ENCODE measurements at regions not wholly inside any gene's neighbourhood (a gene's known extent, or its start where the extent isn't known, plus 50 kb on each side); places are given as distances from the start of the nearest gene placed in this dataset.

DNA sequence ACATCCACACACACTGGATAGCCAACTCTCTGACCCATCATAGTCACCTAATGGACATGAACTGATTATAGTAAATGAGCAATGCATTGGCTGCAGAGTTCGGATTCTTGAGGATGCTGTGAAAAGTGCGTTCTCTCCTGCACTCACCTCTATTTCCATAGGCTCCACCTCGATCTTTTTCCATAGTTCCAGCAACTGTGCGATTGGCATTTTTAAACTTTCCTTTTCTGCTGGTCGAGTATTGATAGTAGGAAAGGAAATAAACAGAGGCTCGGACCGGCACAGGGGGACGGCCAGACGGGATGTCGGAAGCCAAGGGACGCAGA is 94.4 kb downstream of the RNASET2 start:
- WGBS, 2 donors, result 3 to 5% methylated on average over 11 of the region's 11 CpGs
- Histone ChIP-seq H3K9me3 (ENCODE audit: control insufficient read depth, low read length) (peaks cover 1% of the 10 kb centered on the region), H3K36me3 (ENCODE audit: control insufficient read depth in 1 of 2, insufficient read depth in 2 of 2, low read length in 1 of 2) (no peaks in the 10 kb centered on the region), H3K4me1 (ENCODE audit: control insufficient read depth in 1 of 2, insufficient read depth in 2 of 2, low read length in 2 of 2) (no peaks in the 10 kb centered on the region), H3K4me3 (ENCODE audit: low read length in 2 of 2) (peak overlapping the region; percentile 57 to 92), H3K27ac (ENCODE audit: low read depth in 1 of 2, low read length in 2 of 2) (no peak overlapping the region), H3K27me3 (ENCODE audit: control insufficient read depth in 1 of 2, insufficient read depth in 2 of 2, low read length in 1 of 2) (no peaks in the 10 kb centered on the region)
- intact Hi-C loops (cut with DNase I), result no loop called here
- no peak for ATAC-seq (ENCODE audit: low FRiP score)
- DNase-seq, result no peak

DNA sequence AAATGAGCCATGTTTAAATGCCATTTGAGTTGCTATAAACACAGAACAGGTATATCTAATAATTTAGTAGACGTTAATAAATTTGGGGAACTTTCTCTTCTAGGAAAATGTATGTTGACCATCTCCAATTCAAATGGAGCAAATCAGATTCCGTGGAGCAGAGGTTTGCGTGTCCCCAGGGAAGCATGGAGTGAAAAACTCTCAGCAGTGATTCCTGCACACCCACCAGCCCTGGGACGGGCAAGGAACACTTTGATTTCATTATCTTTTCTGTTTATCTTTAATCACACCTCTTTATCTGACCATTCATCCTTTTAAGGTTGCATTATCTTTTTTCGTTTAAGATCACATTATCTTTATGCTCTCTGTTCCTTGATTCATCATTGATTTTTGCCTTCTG is 95.0 kb downstream of the RNASET2 start:
- H3K27me3 ChIP-seq (ENCODE audit: control insufficient read depth in 1 of 2, insufficient read depth in 2 of 2, low read length in 1 of 2), result no peaks in the 10 kb centered on the region
- no peaks in the 10 kb centered on the region for H3K4me1 ChIP-seq (ENCODE audit: control insufficient read depth in 1 of 2, insufficient read depth in 2 of 2, low read length in 2 of 2)
- H3K4me3 ChIP-seq (ENCODE audit: low read length in 2 of 2), result no peak overlapping the region
- ATAC-seq (ENCODE audit: low FRiP score) (no peak), DNase-seq (no peak)
- H3K9me3 ChIP-seq (ENCODE audit: control insufficient read depth, low read length), result peaks cover 1% of the 10 kb centered on the region
- H3K27ac ChIP-seq (ENCODE audit: low read depth in 1 of 2, low read length in 2 of 2), result no peak overlapping the region
- no peaks in the 10 kb centered on the region for H3K36me3 ChIP-seq (ENCODE audit: control insufficient read depth in 1 of 2, insufficient read depth in 2 of 2, low read length in 1 of 2)
- intact Hi-C loops (cut with DNase I), result no loop called here
- WGBS, 2 donors, result 74 to 79% methylated on average over 5 of the region's 5 CpGs

DNA sequence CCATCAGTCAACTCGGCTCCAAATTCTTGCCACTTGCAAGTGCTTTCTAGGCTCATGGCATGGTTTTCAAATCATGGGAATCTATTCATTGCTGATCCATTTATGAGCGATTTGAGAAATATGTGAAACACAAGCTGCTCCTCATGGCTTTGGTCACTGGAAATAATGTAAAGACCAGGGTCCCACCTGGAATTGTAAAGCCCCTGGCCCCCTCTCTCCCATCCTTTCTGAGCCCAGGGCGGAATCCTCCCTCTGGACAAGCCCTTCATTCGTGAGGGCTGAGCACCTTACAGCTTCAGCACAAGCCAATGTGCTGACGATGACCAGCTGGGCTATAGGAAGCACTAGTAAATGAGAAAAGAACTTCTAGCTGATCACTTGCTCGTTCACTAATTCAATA is 96.0 kb downstream of the RNASET2 start:
- Histone ChIP-seq H3K4me3 (ENCODE audit: low read length in 2 of 2) (no peak overlapping the region), H3K4me1 (ENCODE audit: control insufficient read depth in 1 of 2, insufficient read depth in 2 of 2, low read length in 2 of 2) (no peaks in the 10 kb centered on the region), H3K27ac (ENCODE audit: low read depth in 1 of 2, low read length in 2 of 2) (no peak overlapping the region), H3K9me3 (ENCODE audit: control insufficient read depth, low read length) (peaks cover 1% of the 10 kb centered on the region), H3K27me3 (ENCODE audit: control insufficient read depth in 1 of 2, insufficient read depth in 2 of 2, low read length in 1 of 2) (no peaks in the 10 kb centered on the region), H3K36me3 (ENCODE audit: control insufficient read depth in 1 of 2, insufficient read depth in 2 of 2, low read length in 1 of 2) (no peaks in the 10 kb centered on the region)
- intact Hi-C loops (cut with DNase I), result no loop called here
- DNase-seq (no peak), ATAC-seq (ENCODE audit: low FRiP score) (no peak)
- 63 to 89% methylated on average over 6 of the region's 6 CpGs for WGBS, 2 donors

DNA sequence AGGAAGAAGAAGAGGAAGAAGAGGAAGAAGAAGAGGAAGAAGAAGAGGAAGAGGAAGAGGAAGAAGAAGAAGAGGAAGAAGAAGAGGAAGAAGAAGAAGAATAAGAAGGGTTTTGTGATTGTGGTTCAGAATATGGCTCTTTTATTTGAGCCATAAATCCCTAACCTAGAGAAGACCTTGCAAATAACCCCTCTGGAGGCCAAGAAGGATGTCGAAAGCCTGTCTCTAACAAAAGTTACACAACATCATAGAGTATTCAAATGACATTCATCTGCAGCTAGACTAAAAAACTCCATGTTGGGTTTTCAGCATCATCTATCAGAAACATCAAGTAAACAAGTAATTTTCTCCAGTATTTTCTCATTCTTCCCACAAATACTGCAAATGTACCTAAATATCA is 100.9 kb downstream of the RNASET2 start:
- 95 to 100% methylated on average over 1 of the region's 1 CpG for WGBS, 2 donors
- intact Hi-C loops (cut with DNase I), result no loop called here
- Histone ChIP-seq H3K27ac (ENCODE audit: low read depth in 1 of 2, low read length in 2 of 2) (no peak overlapping the region), H3K4me3 (ENCODE audit: low read length in 2 of 2) (no peak overlapping the region), H3K9me3 (ENCODE audit: control insufficient read depth, low read length) (peaks cover 1% of the 10 kb centered on the region), H3K27me3 (ENCODE audit: control insufficient read depth in 1 of 2, insufficient read depth in 2 of 2, low read length in 1 of 2) (no peaks in the 10 kb centered on the region), H3K36me3 (ENCODE audit: control insufficient read depth in 1 of 2, insufficient read depth in 2 of 2, low read length in 1 of 2) (no peaks in the 10 kb centered on the region), H3K4me1 (ENCODE audit: control insufficient read depth in 1 of 2, insufficient read depth in 2 of 2, low read length in 2 of 2) (no peaks in the 10 kb centered on the region)
- DNase-seq (no peak), ATAC-seq (ENCODE audit: low FRiP score) (no peak)

DNA sequence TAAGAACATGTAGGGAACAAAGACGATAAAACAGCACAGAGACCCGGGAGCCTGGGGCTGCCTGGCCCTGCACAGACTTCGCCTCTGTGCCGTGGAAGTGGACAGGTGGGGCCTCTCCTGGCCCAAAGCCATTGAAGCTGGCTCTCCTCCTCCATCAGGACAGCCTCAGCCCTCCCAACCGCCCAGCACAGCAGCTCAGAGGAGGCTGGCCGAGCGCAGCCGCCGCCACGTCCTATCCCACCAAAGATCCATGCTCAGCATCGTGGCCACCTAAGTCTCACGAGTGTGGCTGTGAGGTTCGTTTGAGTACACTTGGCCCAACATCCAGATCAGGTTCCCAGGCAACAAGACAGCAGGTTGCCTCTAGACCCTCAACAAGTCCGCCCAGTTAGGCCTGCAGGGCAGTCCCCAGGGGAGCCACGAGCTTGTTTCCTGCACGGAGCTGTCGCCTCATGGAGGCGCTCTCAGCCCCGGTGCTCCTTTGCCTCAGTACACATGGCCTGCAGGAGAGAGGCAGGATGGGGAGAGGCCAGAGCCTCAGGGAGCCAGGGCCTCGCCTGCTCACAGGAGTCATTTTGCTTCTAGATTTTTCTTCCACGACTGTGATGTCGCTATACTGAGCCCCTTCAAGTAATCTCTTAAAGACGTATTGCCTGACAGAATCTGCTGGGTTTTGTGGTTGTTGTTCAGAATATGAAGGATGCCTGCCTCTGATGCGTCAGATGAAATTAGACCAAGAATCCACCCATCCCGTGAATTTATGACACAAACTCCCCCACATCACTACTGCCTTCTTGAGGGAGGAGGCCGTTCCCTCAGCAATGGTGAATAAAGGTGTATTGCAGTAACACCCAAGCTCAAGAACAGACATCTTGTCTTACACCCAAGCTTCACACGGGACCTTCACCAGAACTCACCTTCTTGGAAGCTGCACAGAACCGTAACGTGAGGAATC is 102.7 kb downstream of the RNASET2 start:
- Histone ChIP-seq H3K27me3 (ENCODE audit: control insufficient read depth in 1 of 2, insufficient read depth in 2 of 2, low read length in 1 of 2) (no peaks in the 10 kb centered on the region), H3K9me3 (ENCODE audit: control insufficient read depth, low read length) (peaks cover 1% of the 10 kb centered on the region), H3K27ac (ENCODE audit: low read depth in 1 of 2, low read length in 2 of 2) (no peak overlapping the region), H3K36me3 (ENCODE audit: control insufficient read depth in 1 of 2, insufficient read depth in 2 of 2, low read length in 1 of 2) (no peaks in the 10 kb centered on the region), H3K4me1 (ENCODE audit: control insufficient read depth in 1 of 2, insufficient read depth in 2 of 2, low read length in 2 of 2) (no peaks in the 10 kb centered on the region), H3K4me3 (ENCODE audit: low read length in 2 of 2) (no peak overlapping the region)
- intact Hi-C loops (cut with DNase I), result no loop called here
- 89 to 93% methylated on average over 29 of the region's 29 CpGs for WGBS, 2 donors
- DNase-seq, result no peak
- no peak for ATAC-seq (ENCODE audit: low FRiP score)

DNA sequence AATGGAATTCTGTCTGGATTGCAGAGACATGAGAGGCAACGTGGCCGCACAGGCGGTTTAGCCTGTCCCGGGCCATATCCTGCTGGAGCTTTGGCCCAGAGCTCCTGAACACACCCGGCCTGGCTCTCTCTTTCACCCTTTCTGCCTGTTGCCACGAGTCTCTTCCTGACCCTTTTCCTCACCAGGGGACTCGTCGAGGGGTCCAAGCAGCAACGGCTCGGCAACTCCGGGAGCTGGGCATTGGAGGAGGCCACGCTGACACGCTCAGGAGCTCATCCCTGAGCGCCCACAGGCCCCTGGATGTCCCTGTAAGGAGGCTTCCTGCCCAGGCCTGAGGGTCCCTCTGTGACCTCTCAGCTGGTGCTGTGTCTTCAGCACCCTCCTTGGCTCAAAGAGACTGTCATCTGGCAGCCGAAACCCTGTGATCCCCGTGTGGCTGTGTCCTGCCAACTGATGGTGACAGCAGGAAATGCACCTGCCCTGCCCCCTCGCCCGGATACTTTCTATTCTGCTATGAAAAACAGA is 103.8 kb downstream of the RNASET2 start:
- no peaks in the 10 kb centered on the region for H3K27me3 ChIP-seq (ENCODE audit: control insufficient read depth in 1 of 2, insufficient read depth in 2 of 2, low read length in 1 of 2)
- ATAC-seq (ENCODE audit: low FRiP score), result no peak
- no peak overlapping the region for H3K4me3 ChIP-seq (ENCODE audit: low read length in 2 of 2)
- H3K27ac ChIP-seq (ENCODE audit: low read depth in 1 of 2, low read length in 2 of 2), result no peak overlapping the region
- DNase-seq, result no peak
- 76 to 80% methylated on average over 18 of the region's 18 CpGs for WGBS, 2 donors
- H3K4me1 ChIP-seq (ENCODE audit: control insufficient read depth in 1 of 2, insufficient read depth in 2 of 2, low read length in 2 of 2), result no peaks in the 10 kb centered on the region
- H3K36me3 ChIP-seq (ENCODE audit: control insufficient read depth in 1 of 2, insufficient read depth in 2 of 2, low read length in 1 of 2), result no peaks in the 10 kb centered on the region
- H3K9me3 ChIP-seq (ENCODE audit: control insufficient read depth, low read length), result no peaks in the 10 kb centered on the region
- intact Hi-C loops (cut with DNase I), result no loop called here

DNA sequence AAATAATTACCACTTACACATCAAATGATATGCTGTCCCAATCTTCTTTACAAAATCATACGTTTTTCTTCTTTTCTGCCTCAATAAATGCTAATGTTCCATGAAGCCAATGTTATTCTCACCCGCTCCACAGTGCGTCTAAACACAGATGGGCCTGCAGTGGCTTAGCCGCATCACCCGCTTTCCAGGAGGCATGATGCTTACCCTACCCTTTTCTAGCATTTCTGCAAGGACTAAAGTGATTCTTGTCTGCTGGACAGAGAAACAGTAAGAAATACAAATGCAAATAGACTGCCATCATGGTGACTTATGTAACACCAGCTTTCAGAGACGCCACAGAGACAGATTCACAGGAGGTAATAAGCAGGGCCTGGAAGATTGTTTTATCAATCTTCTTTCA is 104.4 kb downstream of the RNASET2 start:
- intact Hi-C loops (cut with DNase I), result no loop called here
- no peaks in the 10 kb centered on the region for H3K27me3 ChIP-seq (ENCODE audit: control insufficient read depth in 1 of 2, insufficient read depth in 2 of 2, low read length in 1 of 2)
- WGBS, 2 donors, result 89 to 91% methylated on average over 6 of the region's 6 CpGs

DNA sequence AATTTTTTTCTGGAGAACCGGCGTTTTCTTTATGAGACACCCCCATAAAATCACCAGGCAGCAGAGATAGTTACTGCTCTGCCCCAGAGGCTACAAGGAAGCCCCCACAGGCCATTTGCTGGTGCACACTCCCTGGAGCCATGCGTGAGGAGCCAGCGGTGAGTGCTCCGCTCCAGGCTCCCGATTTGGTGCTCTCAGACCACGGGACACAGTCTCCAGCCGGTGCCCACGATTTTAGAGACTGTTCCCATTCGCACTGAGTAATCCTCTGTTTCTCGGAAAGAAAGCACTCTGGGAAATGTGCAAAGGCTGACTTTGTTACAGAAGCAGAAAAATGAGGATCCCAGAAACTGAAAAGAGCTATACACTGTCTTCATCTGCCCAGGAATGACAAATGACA is 104.9 kb downstream of the RNASET2 start:
- intact Hi-C loops (cut with DNase I), result no loop called here
- Histone ChIP-seq H3K4me1 (ENCODE audit: control insufficient read depth in 1 of 2, insufficient read depth in 2 of 2, low read length in 2 of 2) (no peaks in the 10 kb centered on the region), H3K27ac (ENCODE audit: low read depth in 1 of 2, low read length in 2 of 2) (no peak overlapping the region), H3K27me3 (ENCODE audit: control insufficient read depth in 1 of 2, insufficient read depth in 2 of 2, low read length in 1 of 2) (no peaks in the 10 kb centered on the region), H3K9me3 (ENCODE audit: control insufficient read depth, low read length) (no peaks in the 10 kb centered on the region), H3K4me3 (ENCODE audit: low read length in 2 of 2) (no peak overlapping the region), H3K36me3 (ENCODE audit: control insufficient read depth in 1 of 2, insufficient read depth in 2 of 2, low read length in 1 of 2) (no peaks in the 10 kb centered on the region)
- DNase-seq (peak in 1 of 2 donors; percentile 51), ATAC-seq (ENCODE audit: low FRiP score) (no peak)
- WGBS, 2 donors, result 93% methylated on average over 11 of the region's 11 CpGs

More for the DNA sequence above, 104.4 kb downstream of the RNASET2 start:
- DNase-seq (peak in 1 of 2 donors; percentile 13), ATAC-seq (ENCODE audit: low FRiP score) (no peak)
- Histone ChIP-seq H3K4me3 (ENCODE audit: low read length in 2 of 2) (no peak overlapping the region), H3K9me3 (ENCODE audit: control insufficient read depth, low read length) (no peaks in the 10 kb centered on the region), H3K4me1 (ENCODE audit: control insufficient read depth in 1 of 2, insufficient read depth in 2 of 2, low read length in 2 of 2) (no peaks in the 10 kb centered on the region), H3K27ac (ENCODE audit: low read depth in 1 of 2, low read length in 2 of 2) (no peak overlapping the region), H3K36me3 (ENCODE audit: control insufficient read depth in 1 of 2, insufficient read depth in 2 of 2, low read length in 1 of 2) (no peaks in the 10 kb centered on the region)

DNA sequence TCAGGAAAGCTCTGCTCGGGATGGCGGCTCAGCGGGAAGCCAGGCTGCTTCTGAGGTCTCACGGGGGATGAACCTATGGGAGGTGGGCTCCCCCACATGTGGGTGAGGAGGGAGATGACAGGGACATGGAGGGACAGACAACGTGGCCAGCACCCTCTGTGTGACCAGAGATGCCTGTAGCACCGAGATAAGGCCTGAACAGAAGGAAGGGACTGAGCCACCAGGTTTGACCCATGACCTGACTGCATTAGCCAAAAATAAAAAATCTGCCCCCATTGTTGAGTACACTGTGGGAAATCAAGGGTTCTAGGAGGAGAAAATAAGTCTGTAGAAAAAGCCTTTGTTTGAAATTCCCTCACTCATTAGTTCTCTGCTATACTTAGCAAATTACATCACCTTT is 105.7 kb downstream of the RNASET2 start:
- Histone ChIP-seq H3K27me3 (ENCODE audit: control insufficient read depth in 1 of 2, insufficient read depth in 2 of 2, low read length in 1 of 2) (no peaks in the 10 kb centered on the region), H3K4me1 (ENCODE audit: control insufficient read depth in 1 of 2, insufficient read depth in 2 of 2, low read length in 2 of 2) (no peaks in the 10 kb centered on the region), H3K4me3 (ENCODE audit: low read length in 2 of 2) (no peak overlapping the region), H3K27ac (ENCODE audit: low read depth in 1 of 2, low read length in 2 of 2) (no peak overlapping the region), H3K9me3 (ENCODE audit: control insufficient read depth, low read length) (no peaks in the 10 kb centered on the region), H3K36me3 (ENCODE audit: control insufficient read depth in 1 of 2, insufficient read depth in 2 of 2, low read length in 1 of 2) (no peaks in the 10 kb centered on the region)
- peak in 1 of 2 donors; percentile 42 for DNase-seq
- intact Hi-C loops (cut with DNase I), result no loop called here
- no peak for ATAC-seq (ENCODE audit: low FRiP score)
- 82 to 83% methylated on average over 6 of the region's 6 CpGs for WGBS, 2 donors

Data from aorta (tissue), 5 donors.